GM12878 (cell line): ENCODE measurements at regions not wholly inside any gene's neighbourhood (a gene's known extent, or its start where the extent isn't known, plus 50 kb on each side); places are given as distances from the start of the nearest gene placed in this dataset.

Experiments
- ATAC-seq: fragments of 200-7000 bp; cut with Tn5 transposase; 3 replicates; pipeline ENCODE4 v1.9.1; 2020; ENCODE audit warnings: mild to moderate bottlenecking, moderate library complexity
- BruUV-seq: library from RNA; stranded (reverse); fragments of 400-500 nt; replicated peaks from 2 replicates; lab custom pipeline; 2021; lab: Mats Ljungman, UMichigan
- CTCF ChIA-PET: fragments of 300-600 bp; sonication (Branson Sonifier 250); formaldehyde crosslinking; extraction: SDS; loops from one replicate; lab custom pipeline; 2021; ENCODE audit warnings: inconsistent platforms; lab: Yijun Ruan, JAX
- POLR2A ChIA-PET: fragments of 350-600 bp; formaldehyde crosslinking; extraction: SDS; loops from one replicate; lab custom pipeline; 2021; ENCODE audit warnings: inconsistent platforms; lab: Charles Lee
- RAD21 ChIA-PET: fragments of 300-600 bp; sonication (Branson Sonifier 250); formaldehyde crosslinking; loops from one replicate; lab custom pipeline; 2023; ENCODE audit warnings: antibody characterized with exemption; ENCODE audit not compliant: unreplicated experiment; lab: Charles Lee
- SMC1A ChIA-PET: fragments of 300-600 bp; sonication (Branson Sonifier 250); formaldehyde crosslinking; loops from one replicate; lab custom pipeline; 2023; ENCODE audit not compliant: unreplicated experiment, uncharacterized antibody; lab: Charles Lee
- DNase-seq: peaks from one replicate; pipeline ENCODE4 v3.0.0-alpha.2; 2011; ENCODE audit warnings: low read depth, low spot score
- FAIRE-seq: peaks from 3 replicates; lab custom pipeline; 2011; peaks lifted over from hg19 to GRCh38; lab: Jason Lieb, UNC
- H2AFZ ChIP-seq: 2 replicates; pipeline ENCODE4 v1.6.0; 2011; ENCODE audit warnings: low read depth, low read length, control low read depth; ENCODE audit not compliant: control insufficient read depth
- H3K27ac ChIP-seq: 2 replicates; pipeline ENCODE4 v1.5.1; 2011; ENCODE audit warnings: control low read depth; ENCODE audit not compliant: control insufficient read depth, insufficient read depth
- H3K27me3 ChIP-seq, 2 experiments: replicated peaks in 1 of 2; 2 replicates each; pipeline versions ENCODE4 v1.6.0 to v1.6.1; 2011; ENCODE audit warnings: low read length in 1 of 2; ENCODE audit not compliant: control insufficient read depth in 2 of 2, insufficient read depth in 2 of 2
- H3K36me3 ChIP-seq, 2 experiments: 2 replicates each; pipeline ENCODE4 v1.5.1; 2011; ENCODE audit warnings: low read length in 1 of 2; ENCODE audit not compliant: control insufficient read depth in 2 of 2, insufficient read depth in 2 of 2
- H3K4me1 ChIP-seq: 2 replicates; pipeline ENCODE4 v1.6.1; 2011; ENCODE audit warnings: mild to moderate bottlenecking, low read length, moderate library complexity, mixed read lengths; ENCODE audit not compliant: control insufficient read depth, insufficient read depth
- H3K4me2 ChIP-seq: 2 replicates; pipeline ENCODE4 v1.6.0; 2011; ENCODE audit warnings: control low read depth; ENCODE audit not compliant: control insufficient read depth, insufficient read depth
- H3K4me3 ChIP-seq: fragments of 200-600 bp; sonication (generic); 2 replicates; pipeline ENCODE4 v1.5.1; 2016
- H3K79me2 ChIP-seq: 2 replicates; pipeline ENCODE4 v1.6.0; 2011; ENCODE audit warnings: low read length; ENCODE audit not compliant: control insufficient read depth, insufficient read depth
- H3K9ac ChIP-seq: 2 replicates; pipeline ENCODE4 v1.8.0; 2011; ENCODE audit warnings: low read length, control low read depth, mixed read lengths; ENCODE audit not compliant: control insufficient read depth, insufficient read depth
- H3K9me3 ChIP-seq: replicated peaks from 3 replicates; pipeline ENCODE4 v1.5.1; 2011; ENCODE audit warnings: mild to moderate bottlenecking, low read length; ENCODE audit not compliant: control insufficient read depth, insufficient read depth
- H4K20me1 ChIP-seq: 2 replicates; pipeline ENCODE4 v1.6.0; 2011; ENCODE audit not compliant: control insufficient read depth, insufficient read depth
- BRCA1 ChIP-seq: IDR thresholded peaks from 2 replicates; pipeline ENCODE4 v1.6.1; 2011; ENCODE audit warnings: low read depth, low read length, improper control_type of control experiment
- CBFB ChIP-seq: IDR thresholded peaks from 2 replicates; pipeline ENCODE4 v1.6.1; 2016; ENCODE audit warnings: antibody characterized with exemption, low read depth
- EED ChIP-seq: sonication (generic); IDR thresholded peaks from 2 replicates; pipeline ENCODE4 v1.6.1; 2016; ENCODE audit warnings: antibody characterized with exemption, low read depth
- GABPA ChIP-seq: IDR thresholded peaks from 2 replicates; pipeline ENCODE4 v1.6.1; 2014; ENCODE audit warnings: antibody characterized with exemption, low read depth, mild to moderate bottlenecking, inconsistent platforms
- MXI1 ChIP-seq: fragments of 150-350 bp; IDR thresholded peaks from 2 replicates; pipeline ENCODE4 v1.6.1; 2011; ENCODE audit warnings: low read depth, mild to moderate bottlenecking, inconsistent platforms, low read length, improper control_type of control experiment
- POLR2AphosphoS2 ChIP-seq: IDR thresholded peaks from 2 replicates; pipeline ENCODE4 v1.6.1; 2011; ENCODE audit warnings: low read depth, mild to moderate bottlenecking, low read length, improper control_type of control experiment, moderate library complexity
- SREBF2 ChIP-seq: IDR thresholded peaks from 2 replicates; pipeline ENCODE4 v1.6.1; 2012; ENCODE audit warnings: mild to moderate bottlenecking, low read length
- ZNF622 ChIP-seq: fragments of 450-650 bp; IDR thresholded peaks from 2 replicates; pipeline ENCODE4 v1.6.1; 2017; ENCODE audit warnings: mild to moderate bottlenecking, inconsistent platforms
- WGBS: methylation state at CpG from one replicate; pipeline ENCODE4 v1.1.6; 2016; ENCODE audit warnings: low lambda C conversion rate; ENCODE audit not compliant: insufficient replicate concordance, insufficient coverage; ENCODE audit errors: missing lambda C conversion rate; 5-methylcytosine and 5-hydroxymethylcytosine counted together
- in situ Hi-C: fragments of 300-500 bp; cut with MboI; formaldehyde crosslinking; loops from 9 replicates; pipeline ENCODE4 v1.14.3; 2018; ENCODE audit warnings: mixed read lengths
- intact Hi-C: fragments of 100-400 bp; cut with micrococcal nuclease; formaldehyde crosslinking; loops from one replicate; pipeline ENCODE4 v1.14.2; 2022; ENCODE audit not compliant: unreplicated experiment
- TF ChIP-seq, protein P1 (sequence below): fragments of 450-650 bp; IDR thresholded peaks from 2 replicates; pipeline ENCODE4 v1.6.1; 2017; ENCODE audit warnings: borderline replicate concordance

DNA sequence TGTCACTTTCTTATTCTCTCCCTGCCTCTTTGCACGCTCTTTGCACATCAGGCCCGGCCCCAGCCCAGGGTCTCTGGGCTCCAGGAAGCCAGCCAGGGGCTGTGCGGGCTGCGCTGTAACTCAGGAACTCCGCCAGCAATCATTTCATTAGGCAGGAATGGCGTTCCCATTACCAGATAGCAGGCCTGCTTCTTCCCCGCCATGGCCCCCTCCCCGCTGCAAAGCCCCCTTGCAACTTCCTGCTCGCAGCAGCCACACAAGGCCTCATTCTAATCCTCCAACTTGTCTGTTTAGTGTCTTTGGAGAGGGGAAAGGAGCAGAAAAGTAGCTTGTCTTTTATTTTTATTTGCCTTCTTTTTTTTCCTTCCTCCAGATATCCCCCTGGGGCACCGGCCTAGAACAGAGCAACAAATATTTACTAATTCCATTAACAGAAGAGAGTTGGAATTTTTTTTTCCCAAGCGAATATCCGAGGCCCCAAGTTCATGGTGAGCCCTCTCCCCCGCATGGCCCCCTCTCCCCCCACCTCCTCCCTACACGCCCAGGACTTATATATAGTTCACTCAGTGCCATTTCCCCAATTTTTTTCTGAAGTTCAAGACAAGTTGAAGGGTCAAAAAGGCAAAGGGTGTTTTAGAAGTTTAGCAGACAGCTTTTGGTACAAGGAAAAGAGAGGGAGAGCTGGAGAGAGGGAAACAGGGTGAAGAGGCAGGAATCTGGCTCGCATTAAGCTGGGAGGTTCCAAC lies 329.4 kb upstream of the TBX3 start:
- DNase-seq = no peak
- Histone ChIP-seq H3K4me2 (no peak overlapping the region), H3K9me3 (no peaks in the 10 kb centered on the region; the same call in 2 of the 3 replicates), H3K27ac (no peak overlapping the region), H3K4me3 (no peak overlapping the region), H3K4me1 (no peaks in the 10 kb centered on the region), H3K9ac (no peak overlapping the region), H3K27me3 (no peaks in the 10 kb centered on the region), H3K79me2 (no peaks in the 10 kb centered on the region), H3K36me3 (no peaks in the 10 kb centered on the region), H4K20me1 (no peaks in the 10 kb centered on the region), H2AFZ (no peak overlapping the region)
- ChIA-PET SMC1A (no interaction called here), CTCF (no interaction called here), RAD21 (no interaction called here), POLR2A (no interaction called here)
- TF ChIP-seq SREBF2 (no peak), CBFB (no peak), MXI1 (no peak), POLR2AphosphoS2 (no peak), BRCA1 (no peak), EED (no peak), ZNF622 (no peak), GABPA (no peak)
- TF ChIP-seq, protein P1, sequence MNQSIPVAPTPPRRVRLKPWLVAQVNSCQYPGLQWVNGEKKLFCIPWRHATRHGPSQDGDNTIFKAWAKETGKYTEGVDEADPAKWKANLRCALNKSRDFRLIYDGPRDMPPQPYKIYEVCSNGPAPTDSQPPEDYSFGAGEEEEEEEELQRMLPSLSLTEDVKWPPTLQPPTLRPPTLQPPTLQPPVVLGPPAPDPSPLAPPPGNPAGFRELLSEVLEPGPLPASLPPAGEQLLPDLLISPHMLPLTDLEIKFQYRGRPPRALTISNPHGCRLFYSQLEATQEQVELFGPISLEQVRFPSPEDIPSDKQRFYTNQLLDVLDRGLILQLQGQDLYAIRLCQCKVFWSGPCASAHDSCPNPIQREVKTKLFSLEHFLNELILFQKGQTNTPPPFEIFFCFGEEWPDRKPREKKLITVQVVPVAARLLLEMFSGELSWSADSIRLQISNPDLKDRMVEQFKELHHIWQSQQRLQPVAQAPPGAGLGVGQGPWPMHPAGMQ = no peak
- no TSS peak for BruUV-seq
- no peak for FAIRE-seq
- intact Hi-C loops = no loop called here
- in situ Hi-C loops = no loop called here
- WGBS = 27% methylated on average over 15 of the region's 15 CpGs
- no peak for ATAC-seq
